Thyroid gland (tissue), 4 donors: ENCODE measurements at regions not wholly inside any gene's neighbourhood (a gene's known extent, or its start where the extent isn't known, plus 50 kb on each side); places are given as distances from the start of the nearest gene placed in this dataset.

Experiments used
- CTCF ChIP-seq, 6 experiments: fragments of 200-600 bp in 3 of 6; fragments of 450-650 bp in 3 of 6; sonication (generic) in 3 of 6; IDR thresholded peaks; one replicate each; pipeline ENCODE4 v1.5.1; 2016 to 2019; ENCODE audit warnings: antibody characterized with exemption in 6 of 6, mild to moderate bottlenecking in 2 of 6, inconsistent platforms in 1 of 6, moderate library complexity in 1 of 6
- POLR2A ChIP-seq, 2 donors: fragments of 450-650 bp; IDR thresholded peaks; one replicate each; pipeline ENCODE4 v1.6.1; 2017; ENCODE audit warnings: antibody characterized with exemption in 2 of 2, mild to moderate bottlenecking in 2 of 2, moderate library complexity in 1 of 2

GRCh38 chr6:2563635-2564034, 187.1 kb downstream of the MYLK4 start:
- TF ChIP-seq CTCF (IDR thresholded peaks at IDR 0.05) (no peak), POLR2A (IDR thresholded peaks at IDR 0.05) (no peak)
